HG02973 (cell line): ENCODE measurements at regions not wholly inside any gene's neighbourhood (a gene's known extent, or its start where the extent isn't known, plus 50 kb on each side); places are given as distances from the start of the nearest gene placed in this dataset.

ENCODE experiments used
- ATAC-seq: cut with Tn5 transposase; IDR thresholded peaks from one replicate; pipeline ENCODE4 v1.9.1; 2021; ENCODE audit warnings: moderate library complexity; ENCODE audit not compliant: unreplicated experiment

DNA sequence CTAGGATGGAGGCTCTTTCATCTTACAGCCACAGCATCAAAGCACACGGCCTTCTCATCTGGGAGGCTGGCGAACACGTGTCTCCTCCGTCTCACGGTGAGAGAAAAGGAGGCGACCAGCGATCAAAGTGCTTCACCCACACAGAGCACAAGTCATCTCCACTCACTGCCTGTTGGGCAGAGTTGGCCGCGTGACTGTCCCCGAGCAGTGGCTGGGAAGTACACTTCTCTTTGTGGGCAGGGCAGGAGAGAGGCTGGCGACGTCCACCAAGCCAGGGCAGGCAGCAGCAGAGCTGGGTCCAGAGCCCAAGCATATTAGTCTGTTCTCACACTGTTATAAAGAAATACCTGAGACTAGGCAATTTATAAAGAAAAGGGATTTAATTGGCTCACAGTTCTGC, 64.1 kb upstream of the FOXC1 start:
- no peak for ATAC-seq

DNA sequence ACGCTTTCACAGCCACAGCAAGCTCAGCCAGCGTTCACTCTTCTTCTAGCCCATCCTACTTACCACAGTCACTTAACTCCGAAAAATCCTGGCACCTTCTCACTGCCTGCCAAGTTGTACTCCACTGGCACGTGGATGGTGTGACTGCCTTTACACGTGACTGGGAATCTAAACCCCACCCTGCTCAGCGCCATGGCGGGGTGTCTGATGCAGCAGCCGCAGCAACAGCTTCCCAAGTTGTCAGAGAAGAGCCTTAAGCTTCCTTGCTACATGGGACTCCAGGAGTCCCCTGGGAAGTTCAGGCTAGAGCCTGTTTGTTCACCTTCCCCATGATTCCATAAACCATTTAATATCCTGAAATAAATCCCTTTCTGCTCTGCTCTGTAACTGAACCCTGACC, 61.9 kb upstream of the FOXC1 start:
- no peak for ATAC-seq

DNA sequence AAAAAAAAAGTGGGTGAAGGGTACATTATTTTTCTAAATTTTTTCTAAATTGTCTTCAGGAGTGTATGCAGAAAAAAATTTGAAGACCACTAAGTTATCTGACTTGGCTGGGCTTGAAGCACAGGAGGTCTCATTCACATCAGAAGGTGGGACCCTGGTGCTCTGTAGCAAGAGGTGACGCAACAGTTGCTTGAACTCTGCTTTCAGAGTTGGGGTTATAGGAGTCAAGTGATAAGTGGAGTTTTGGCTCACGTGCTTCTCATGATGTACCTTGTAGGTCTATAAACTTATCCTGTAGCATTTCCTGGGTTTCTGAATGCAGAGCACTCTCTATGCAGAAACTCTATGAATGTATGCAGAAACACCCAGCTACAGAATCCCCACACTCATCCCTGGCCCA, 58.5 kb upstream of the FOXC1 start:
- no peak for ATAC-seq

DNA sequence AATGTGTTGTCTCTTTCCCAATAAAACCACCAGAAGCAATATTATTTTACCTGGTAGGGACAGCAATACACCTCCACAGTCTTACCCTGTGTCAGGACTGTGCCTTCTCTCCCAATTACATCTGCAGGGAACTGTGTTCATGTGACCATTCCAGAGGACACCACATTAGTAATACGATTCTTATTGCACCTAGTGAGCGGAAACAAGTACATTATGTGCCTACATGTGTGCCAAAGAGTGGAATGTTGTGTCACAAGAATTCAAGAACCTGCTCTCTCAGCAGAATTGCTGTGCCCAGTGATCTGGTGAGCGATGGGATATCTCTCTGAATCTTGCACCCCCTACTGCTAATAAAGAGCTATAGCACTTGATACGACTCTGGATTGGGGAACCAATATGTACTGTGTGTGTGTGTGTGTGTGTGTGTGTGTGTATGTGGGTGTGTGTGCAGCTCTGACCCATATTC, 57.4 kb upstream of the FOXC1 start:
- ATAC-seq = no peak

DNA sequence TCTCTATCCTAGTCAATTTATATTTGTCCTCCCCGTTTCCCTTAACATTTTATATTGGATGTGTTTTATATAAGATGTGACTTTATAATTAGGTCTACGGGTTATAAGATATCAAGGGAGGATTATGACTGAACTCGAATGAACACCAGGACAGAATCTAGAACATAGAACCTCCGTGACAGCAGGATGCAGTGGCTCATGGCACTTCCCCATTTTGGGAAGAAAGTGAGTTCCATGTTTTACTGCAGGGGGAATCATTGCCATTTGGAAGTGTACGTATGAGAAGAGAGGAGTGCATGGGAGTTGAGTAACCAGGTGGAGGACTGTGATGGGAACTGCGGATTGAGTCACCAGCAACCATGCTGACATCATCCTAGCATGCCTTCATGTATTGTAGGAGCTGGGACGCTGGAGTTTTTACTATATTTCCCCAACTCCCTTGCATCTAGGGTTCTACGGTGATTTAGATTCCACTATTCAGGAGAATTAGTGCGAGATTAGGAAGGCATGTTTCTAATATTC, 56.1 kb upstream of the FOXC1 start:
- no peak for ATAC-seq

DNA sequence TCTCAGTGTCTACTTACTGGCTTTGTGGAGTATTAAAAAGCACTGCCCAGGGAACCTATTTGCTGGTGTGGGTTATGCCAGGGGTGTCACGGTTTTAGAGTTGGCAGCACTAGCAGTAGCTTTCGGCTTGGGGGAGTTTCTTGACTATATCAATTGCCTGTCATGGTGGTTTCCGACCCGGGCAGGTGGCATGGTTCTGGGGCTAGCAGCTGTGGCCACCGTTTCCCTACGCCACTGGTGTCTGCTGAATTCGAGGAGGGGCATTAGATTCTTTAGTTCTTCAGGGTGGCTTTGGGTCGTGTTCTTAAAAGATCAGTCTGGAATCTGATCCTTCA, 55.6 kb upstream of the FOXC1 start:
- no peak for ATAC-seq

DNA sequence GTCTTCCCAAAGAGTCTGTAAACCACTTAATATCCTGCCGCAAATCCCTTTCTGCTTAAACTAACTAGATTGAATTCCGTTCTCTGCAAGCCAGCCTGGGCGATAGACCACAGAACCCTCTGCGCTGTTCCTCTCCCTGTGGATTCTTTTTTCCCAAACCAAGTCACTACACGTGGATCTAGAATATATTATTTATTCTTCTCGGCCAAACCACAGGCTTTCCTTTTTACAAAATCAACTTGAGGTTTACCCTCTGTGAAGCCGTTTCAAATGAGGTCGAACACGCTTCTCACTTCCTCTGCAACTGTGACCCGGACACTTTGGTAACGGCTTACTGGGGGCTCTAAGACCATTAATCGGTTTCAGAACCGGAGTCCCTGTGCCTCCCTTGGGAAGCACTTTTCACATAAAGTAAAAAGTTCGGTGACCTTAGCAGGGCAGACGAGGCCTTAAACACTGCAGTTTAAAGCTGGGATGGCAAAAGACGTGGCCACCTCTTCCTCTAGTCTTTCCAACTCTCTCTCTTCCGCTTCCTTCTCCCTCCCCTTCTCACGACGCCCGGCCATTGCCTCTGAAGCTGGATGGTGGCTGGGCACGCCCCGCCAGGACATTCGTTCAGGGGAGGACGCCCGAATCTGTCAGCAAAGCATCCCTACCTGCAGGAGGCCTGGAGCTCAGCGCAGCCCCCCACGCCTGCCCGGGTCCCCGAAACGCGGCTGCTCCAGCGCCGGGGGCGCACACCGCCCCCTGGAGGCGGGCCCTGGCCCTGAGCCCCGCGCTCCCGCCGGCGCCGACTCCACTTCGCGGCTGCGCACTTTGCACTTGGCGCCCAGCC, 55.0 kb upstream of the FOXC1 start:
- ATAC-seq = peak; percentile 71

DNA sequence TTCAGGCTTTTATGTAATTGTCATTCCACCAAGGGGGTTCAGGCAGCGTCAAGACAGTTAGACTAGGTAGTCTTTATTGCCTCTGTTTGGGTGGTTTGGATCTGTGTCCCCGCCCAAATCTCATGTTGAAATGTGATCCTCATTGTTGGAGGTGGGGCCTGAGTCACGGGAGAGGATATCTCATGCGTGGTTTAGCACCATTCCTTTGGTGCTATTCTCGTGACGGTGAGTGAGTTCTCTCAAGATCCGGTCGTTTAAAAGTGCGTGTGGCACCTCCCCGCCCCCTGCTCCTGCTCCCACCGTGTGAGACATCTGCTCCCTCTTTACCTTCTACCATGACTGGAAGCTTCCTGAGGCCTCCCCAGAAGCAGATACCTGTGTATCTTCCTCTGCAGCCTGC, 51.3 kb upstream of the FOXC1 start:
- ATAC-seq = no peak
